Osteocyte (in vitro differentiated cells): ENCODE measurements at regions not wholly inside any gene's neighbourhood (a gene's known extent, or its start where the extent isn't known, plus 50 kb on each side); places are given as distances from the start of the nearest gene placed in this dataset.

Source experiments
- DNase-seq: peaks from one replicate; pipeline ENCODE4 v3.0.0; 2021; ENCODE audit warnings: mixed read lengths; ENCODE audit not compliant: unreplicated experiment; ENCODE audit errors: extremely low spot score
- H3K27ac Mint-ChIP-seq: one replicate; pipeline ENCODE4 v1.8.0; 2021; ENCODE audit warnings: mild to moderate bottlenecking, mixed read lengths; ENCODE audit not compliant: unreplicated experiment
- H3K27me3 Mint-ChIP-seq: one replicate; pipeline ENCODE4 v1.8.0; 2021; ENCODE audit warnings: mixed read lengths; ENCODE audit not compliant: unreplicated experiment
- H3K36me3 Mint-ChIP-seq: one replicate; pipeline ENCODE4 v1.8.0; 2021; ENCODE audit warnings: mixed read lengths; ENCODE audit not compliant: unreplicated experiment
- H3K4me1 Mint-ChIP-seq: one replicate; pipeline ENCODE4 v1.8.0; 2021; ENCODE audit warnings: mixed read lengths; ENCODE audit not compliant: unreplicated experiment
- H3K4me3 Mint-ChIP-seq: one replicate; pipeline ENCODE4 v1.8.0; 2021; ENCODE audit warnings: mild to moderate bottlenecking, moderate library complexity, mixed read lengths; ENCODE audit not compliant: unreplicated experiment
- H3K9me3 Mint-ChIP-seq: one replicate; pipeline ENCODE4 v1.8.0; 2021; ENCODE audit warnings: mixed read lengths; ENCODE audit not compliant: unreplicated experiment
- TF ChIP-seq, protein P1 (sequence below): fragments of 200-600 bp; sonication (generic); IDR thresholded peaks from 2 replicates; pipeline ENCODE4 v1.5.0; 2021; ENCODE audit warnings: antibody characterized with exemption, mild to moderate bottlenecking, moderate library complexity

DNA sequence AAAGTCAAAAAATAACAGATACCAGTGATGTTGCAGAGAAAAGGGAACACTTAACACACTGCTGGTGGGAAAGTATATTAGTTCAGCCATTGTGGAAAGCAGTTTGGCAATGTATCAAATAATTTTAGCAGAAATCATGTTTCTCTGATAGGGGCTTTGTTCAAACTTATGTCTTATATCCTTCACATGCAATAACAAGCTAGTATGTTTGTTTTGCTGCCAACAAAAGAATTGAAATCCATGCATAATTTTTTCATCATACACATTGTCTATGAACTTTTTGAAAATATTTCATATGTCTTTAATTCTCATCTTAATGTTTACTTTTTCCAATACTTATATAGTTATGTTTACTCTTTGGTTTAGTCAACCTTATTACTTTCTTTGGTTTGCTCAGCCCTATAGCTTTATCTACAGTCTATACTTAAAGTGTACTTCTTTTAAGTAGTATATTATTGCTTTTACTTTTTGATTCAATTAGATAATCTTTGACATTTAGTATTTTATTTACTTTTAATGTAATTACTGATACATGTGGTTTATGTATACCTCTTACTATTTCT, 639.6 kb upstream of the CBLB start:
- H3K9me3 Mint-ChIP-seq, result peaks cover 4% of the 10 kb centered on the region
- no peaks in the 10 kb centered on the region for H3K27me3 Mint-ChIP-seq
- H3K27ac Mint-ChIP-seq, result no peak overlapping the region
- TF ChIP-seq, protein P1, sequence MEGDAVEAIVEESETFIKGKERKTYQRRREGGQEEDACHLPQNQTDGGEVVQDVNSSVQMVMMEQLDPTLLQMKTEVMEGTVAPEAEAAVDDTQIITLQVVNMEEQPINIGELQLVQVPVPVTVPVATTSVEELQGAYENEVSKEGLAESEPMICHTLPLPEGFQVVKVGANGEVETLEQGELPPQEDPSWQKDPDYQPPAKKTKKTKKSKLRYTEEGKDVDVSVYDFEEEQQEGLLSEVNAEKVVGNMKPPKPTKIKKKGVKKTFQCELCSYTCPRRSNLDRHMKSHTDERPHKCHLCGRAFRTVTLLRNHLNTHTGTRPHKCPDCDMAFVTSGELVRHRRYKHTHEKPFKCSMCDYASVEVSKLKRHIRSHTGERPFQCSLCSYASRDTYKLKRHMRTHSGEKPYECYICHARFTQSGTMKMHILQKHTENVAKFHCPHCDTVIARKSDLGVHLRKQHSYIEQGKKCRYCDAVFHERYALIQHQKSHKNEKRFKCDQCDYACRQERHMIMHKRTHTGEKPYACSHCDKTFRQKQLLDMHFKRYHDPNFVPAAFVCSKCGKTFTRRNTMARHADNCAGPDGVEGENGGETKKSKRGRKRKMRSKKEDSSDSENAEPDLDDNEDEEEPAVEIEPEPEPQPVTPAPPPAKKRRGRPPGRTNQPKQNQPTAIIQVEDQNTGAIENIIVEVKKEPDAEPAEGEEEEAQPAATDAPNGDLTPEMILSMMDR, result no peak
- H3K36me3 Mint-ChIP-seq, result peaks cover 1% of the 10 kb centered on the region
- H3K4me3 Mint-ChIP-seq, result no peak overlapping the region
- H3K4me1 Mint-ChIP-seq, result peaks cover 19% of the 10 kb centered on the region
- no peak for DNase-seq

DNA sequence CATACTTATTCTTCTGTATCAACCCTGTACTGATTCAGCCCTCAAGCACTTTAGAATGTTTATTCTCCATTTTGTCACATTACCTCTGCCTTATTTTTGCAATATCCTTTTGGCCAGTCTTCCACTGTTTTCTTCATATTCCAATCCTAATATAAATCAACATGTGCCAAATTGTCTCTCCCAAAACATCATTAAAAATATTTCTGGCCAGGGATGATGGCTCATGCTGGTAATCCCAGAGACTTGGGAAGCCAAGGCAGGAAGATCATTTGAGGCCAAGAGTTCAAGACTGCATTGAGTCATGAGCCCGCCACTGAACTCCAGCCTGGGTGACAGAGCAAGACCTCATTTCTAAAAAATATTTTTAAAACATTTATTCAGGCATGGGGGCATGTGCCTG, 641.4 kb upstream of the CBLB start:
- no peak for DNase-seq
- H3K4me1 Mint-ChIP-seq, result peaks cover 20% of the 10 kb centered on the region
- TF ChIP-seq, protein P1, result no peak

DNA sequence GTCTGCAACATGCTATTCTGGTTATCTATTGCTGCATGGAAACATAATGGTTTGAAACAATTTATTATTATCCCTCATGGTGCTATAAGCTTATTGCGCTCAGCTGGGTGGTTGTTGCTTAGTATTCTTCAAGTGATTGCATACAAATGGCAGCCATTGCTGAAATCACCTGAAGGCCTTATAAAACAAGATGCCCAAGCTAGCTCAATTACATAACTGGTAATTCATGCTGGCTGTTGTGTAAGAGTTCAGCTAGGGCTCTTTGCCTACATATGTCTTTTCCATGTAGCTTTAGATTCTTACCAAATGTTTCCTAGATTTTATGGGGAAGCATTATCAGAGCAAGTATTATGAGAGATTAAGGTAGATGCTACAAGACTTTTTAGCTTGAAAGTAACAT, 644.0 kb upstream of the CBLB start:
- TF ChIP-seq, protein P1, result no peak
- Mint-ChIP-seq H3K36me3 (no peaks in the 10 kb centered on the region), H3K4me1 (peaks cover 22% of the 10 kb centered on the region), H3K4me3 (no peak overlapping the region), H3K27ac (no peak overlapping the region), H3K9me3 (no peaks in the 10 kb centered on the region), H3K27me3 (no peaks in the 10 kb centered on the region)
- no peak for DNase-seq

More for the DNA sequence above, 641.4 kb upstream of the CBLB start:
- H3K27me3 Mint-ChIP-seq, result no peaks in the 10 kb centered on the region
- no peak overlapping the region for H3K4me3 Mint-ChIP-seq
- H3K27ac Mint-ChIP-seq, result no peak overlapping the region
- H3K36me3 Mint-ChIP-seq, result peaks cover 1% of the 10 kb centered on the region
- H3K9me3 Mint-ChIP-seq, result peaks cover 4% of the 10 kb centered on the region

DNA sequence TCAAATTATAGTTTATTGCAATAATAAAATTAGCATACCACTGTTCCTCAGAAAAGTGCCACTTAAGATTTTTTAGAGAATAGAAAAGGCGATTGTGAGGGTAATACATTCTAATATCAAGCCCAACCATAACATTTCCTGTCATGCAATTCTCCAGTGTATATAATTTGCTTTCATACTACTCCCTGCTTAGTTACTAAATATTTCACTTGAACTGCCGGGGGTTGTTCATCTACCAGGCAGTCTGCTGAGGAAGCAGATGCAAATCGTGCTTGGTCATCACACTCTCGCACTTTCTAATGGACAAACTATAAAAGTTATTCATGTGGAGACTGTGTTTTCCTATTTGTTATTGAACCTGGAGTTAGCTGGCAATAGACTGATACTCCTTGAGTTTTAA, 645.6 kb upstream of the CBLB start:
- Mint-ChIP-seq H3K27me3 (no peaks in the 10 kb centered on the region), H3K4me1 (peaks cover 29% of the 10 kb centered on the region), H3K27ac (peak overlapping the region; percentile 83), H3K9me3 (no peaks in the 10 kb centered on the region), H3K36me3 (no peaks in the 10 kb centered on the region), H3K4me3 (no peak overlapping the region)
- no peak for DNase-seq
- TF ChIP-seq, protein P1, result no peak

DNA sequence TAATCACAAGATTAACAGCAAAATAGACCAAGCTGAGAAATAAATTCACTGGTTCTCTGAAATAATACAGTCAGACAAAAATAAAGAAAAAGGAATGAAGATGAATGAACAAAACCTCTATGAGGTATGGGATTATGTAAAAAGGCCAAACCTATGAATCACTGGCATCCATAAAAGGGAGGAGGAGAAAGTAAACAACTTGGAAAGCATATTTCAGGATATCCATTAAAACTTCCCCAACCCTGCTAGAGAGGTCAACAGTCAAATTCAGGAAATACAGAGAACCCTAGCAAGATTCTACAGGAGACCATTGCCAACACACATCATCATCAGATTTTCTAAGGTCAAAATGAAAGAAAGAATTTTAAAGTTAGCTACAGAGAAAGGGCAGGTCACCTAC, 649.7 kb upstream of the CBLB start:
- no peak overlapping the region for H3K4me3 Mint-ChIP-seq
- H3K36me3 Mint-ChIP-seq, result no peaks in the 10 kb centered on the region
- TF ChIP-seq, protein P1, result no peak
- peaks cover 24% of the 10 kb centered on the region for H3K4me1 Mint-ChIP-seq
- H3K27me3 Mint-ChIP-seq, result no peaks in the 10 kb centered on the region
- H3K27ac Mint-ChIP-seq, result peak overlapping the region; percentile 42
- no peak for DNase-seq
- no peaks in the 10 kb centered on the region for H3K9me3 Mint-ChIP-seq
